Nephron progenitor cell (in vitro differentiated cells): ENCODE measurements at regions not wholly inside any gene's neighbourhood (a gene's known extent, or its start where the extent isn't known, plus 50 kb on each side); places are given as distances from the start of the nearest gene placed in this dataset.

ENCODE experiments used
- DNase-seq: peaks from one replicate; pipeline ENCODE4 v3.0.0; 2021
- H3K27ac Mint-ChIP-seq: 2 replicates; pipeline ENCODE4 v1.8.0; 2021; ENCODE audit warnings: mild to moderate bottlenecking, moderate library complexity, mixed read lengths
- H3K27me3 Mint-ChIP-seq: 2 replicates; pipeline ENCODE4 v1.8.0; 2021; ENCODE audit warnings: mild to moderate bottlenecking, low read depth, mixed read lengths; ENCODE audit not compliant: poor library complexity
- H3K36me3 Mint-ChIP-seq: 2 replicates; pipeline ENCODE4 v1.8.0; 2021; ENCODE audit warnings: low read depth, mixed read lengths
- H3K4me1 Mint-ChIP-seq: 2 replicates; pipeline ENCODE4 v1.8.0; 2021; ENCODE audit warnings: mixed read lengths
- H3K4me3 Mint-ChIP-seq: 2 replicates; pipeline ENCODE4 v1.8.0; 2021; ENCODE audit warnings: mild to moderate bottlenecking, moderate library complexity, mixed read lengths
- H3K9me3 Mint-ChIP-seq: 2 replicates; pipeline ENCODE4 v1.8.0; 2021; ENCODE audit warnings: mild to moderate bottlenecking, moderate library complexity, mixed read lengths
- CTCF ChIP-seq: fragments of 200-600 bp; sonication (generic); IDR thresholded peaks from 2 replicates; pipeline ENCODE4 v1.5.0; 2021; ENCODE audit warnings: antibody characterized with exemption

DNA sequence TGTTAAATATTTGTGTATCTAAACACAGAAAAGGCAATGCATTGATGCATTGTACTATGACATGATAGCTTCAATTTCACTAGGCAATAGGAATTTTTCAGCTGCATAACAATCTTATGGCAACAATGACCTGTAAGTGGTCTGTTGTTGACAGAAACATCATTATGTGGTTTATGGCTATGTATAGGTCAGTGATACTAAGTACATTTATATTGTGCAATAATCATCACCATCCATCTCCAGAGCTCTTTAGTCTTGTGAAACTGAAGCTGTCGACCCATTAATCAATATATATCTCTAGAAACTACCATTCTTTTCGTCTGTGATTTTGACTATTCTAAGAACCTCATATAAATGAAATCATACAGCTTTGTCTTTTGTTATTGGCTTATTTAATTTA lies 200.1 kb upstream of the ZNF717 start:
- Mint-ChIP-seq H3K4me3 (no peak overlapping the region), H3K27me3 (no peaks in the 10 kb centered on the region)
- TF ChIP-seq CTCF, result no peak

DNA sequence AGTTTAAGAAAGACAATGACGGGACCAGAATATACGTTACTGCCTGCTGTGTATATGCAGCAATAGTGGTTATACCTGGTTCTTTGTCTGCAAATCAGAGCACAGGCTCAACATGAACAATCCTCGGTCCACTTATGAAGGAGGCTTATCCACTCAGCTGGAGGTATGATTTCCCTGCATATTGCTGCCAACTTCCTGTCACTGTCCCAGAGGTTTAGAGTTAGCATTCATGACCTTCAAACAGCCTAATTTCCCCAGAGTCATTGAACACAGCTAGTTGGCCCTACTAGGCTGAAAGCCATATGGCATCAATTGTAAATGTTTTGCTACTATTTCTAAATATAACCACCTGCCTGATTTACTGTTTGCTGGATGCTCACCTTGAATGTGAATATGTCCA lies 224.9 kb upstream of the ZNF717 start:
- no peak for TF ChIP-seq CTCF
- no peak for DNase-seq
- Mint-ChIP-seq H3K27ac (no peak overlapping the region), H3K9me3 (no peaks in the 10 kb centered on the region), H3K4me3 (no peak overlapping the region), H3K27me3 (no peaks in the 10 kb centered on the region), H3K4me1 (no peaks in the 10 kb centered on the region), H3K36me3 (no peaks in the 10 kb centered on the region)

More for the DNA sequence above, 200.1 kb upstream of the ZNF717 start:
- no peaks in the 10 kb centered on the region for H3K4me1 Mint-ChIP-seq
- H3K9me3 Mint-ChIP-seq, result no peaks in the 10 kb centered on the region
- no peaks in the 10 kb centered on the region for H3K36me3 Mint-ChIP-seq
- no peak overlapping the region for H3K27ac Mint-ChIP-seq
- DNase-seq, result no peak

- Mint-ChIP-seq H3K27ac (no peak overlapping the region), H3K36me3 (no peaks in the 10 kb centered on the region), H3K27me3 (no peaks in the 10 kb centered on the region), H3K9me3 (no peaks in the 10 kb centered on the region), H3K4me1 (no peaks in the 10 kb centered on the region), H3K4me3 (no peak overlapping the region)
- no peak for DNase-seq
- TF ChIP-seq CTCF, result no peak
Observed at GRCh38 chr3:76011121-76011520, 225.8 kb upstream of the ZNF717 start.

- H3K4me1 Mint-ChIP-seq, result no peaks in the 10 kb centered on the region
- DNase-seq, result no peak
- no peak for TF ChIP-seq CTCF
Observed at GRCh38 chr3:76015496-76015895, 230.1 kb upstream of the ZNF717 start.

GRCh38 chr3:76016111-76016510 lies 230.8 kb upstream of the ZNF717 start:
- no peak for DNase-seq
- Mint-ChIP-seq H3K9me3 (no peaks in the 10 kb centered on the region), H3K27ac (no peak overlapping the region), H3K27me3 (no peaks in the 10 kb centered on the region), H3K36me3 (no peaks in the 10 kb centered on the region), H3K4me3 (no peak overlapping the region), H3K4me1 (no peaks in the 10 kb centered on the region)
- no peak for TF ChIP-seq CTCF

More at GRCh38 chr3:76015496-76015895, 230.1 kb upstream of the ZNF717 start:
- Mint-ChIP-seq H3K9me3 (no peaks in the 10 kb centered on the region), H3K36me3 (no peaks in the 10 kb centered on the region), H3K4me3 (no peak overlapping the region), H3K27ac (no peak overlapping the region), H3K27me3 (no peaks in the 10 kb centered on the region)

DNA sequence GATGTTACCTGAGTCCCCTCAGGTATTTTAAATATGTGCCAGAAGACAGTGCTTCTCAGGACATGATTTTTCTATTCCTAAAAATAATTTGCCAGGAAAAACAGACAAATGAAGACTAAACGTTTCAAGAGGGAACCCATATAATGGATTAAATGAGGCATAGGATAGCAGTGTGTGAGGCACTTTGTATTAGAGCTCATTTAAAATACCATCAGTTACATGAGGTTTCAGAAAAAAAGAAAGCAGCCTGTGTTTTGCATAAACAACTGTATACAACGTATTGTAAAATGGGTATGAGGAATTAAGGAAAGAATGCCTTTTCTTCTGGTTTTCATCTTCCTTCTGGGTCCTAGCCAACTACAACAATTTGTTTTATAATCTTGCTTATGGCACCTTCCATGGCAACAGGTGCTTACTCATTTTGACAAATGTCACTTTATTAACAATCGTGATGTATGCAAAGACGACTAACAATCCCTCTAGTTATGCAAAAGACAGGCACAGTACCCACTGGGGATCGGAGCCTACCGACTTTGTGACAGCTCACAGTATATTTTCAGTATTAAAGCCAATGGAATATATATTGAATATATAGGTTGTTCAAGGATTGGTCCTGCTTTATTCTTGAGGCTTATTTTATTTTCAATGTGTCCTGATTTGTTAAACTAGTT lies 231.6 kb upstream of the ZNF717 start:
- Mint-ChIP-seq H3K9me3 (no peaks in the 10 kb centered on the region), H3K27me3 (no peaks in the 10 kb centered on the region), H3K4me3 (no peak overlapping the region), H3K4me1 (no peaks in the 10 kb centered on the region), H3K36me3 (no peaks in the 10 kb centered on the region), H3K27ac (no peak overlapping the region)
- no peak for DNase-seq
- TF ChIP-seq CTCF, result no peak
